Sigmoid colon (tissue), 3 donors: ENCODE measurements at regions not wholly inside any gene's neighbourhood (a gene's known extent, or its start where the extent isn't known, plus 50 kb on each side); places are given as distances from the start of the nearest gene placed in this dataset.
A peak's percentile ranks its signal among the peaks of the same experiment; 100 is the strongest.

Experiments
- CTCF ChIP-seq, 4 experiments: fragments of 450-650 bp in 3 of 4; fragments of 200-600 bp in 1 of 4; IDR thresholded peaks; one replicate each; pipeline ENCODE4 v1.5.1; 2016 to 2019; ENCODE audit warnings: antibody characterized with exemption in 4 of 4, mild to moderate bottlenecking in 3 of 4, moderate library complexity in 2 of 4
- POLR2A ChIP-seq, 2 donors: fragments of 450-650 bp; IDR thresholded peaks; one replicate each; pipeline ENCODE4 v1.6.1; 2016; ENCODE audit warnings: antibody characterized with exemption in 2 of 2, mild to moderate bottlenecking in 2 of 2, moderate library complexity in 2 of 2

GRCh38 chr2:22967756-22968155 is 417.2 kb upstream of the KLHL29 start:
- TF ChIP-seq CTCF (IDR thresholded peaks at IDR 0.05) (peak in 1 of 4 experiments; percentile 6), POLR2A (IDR thresholded peaks at IDR 0.05) (no peak)
